NCI-H1092 (cell line): ENCODE measurements at regions not wholly inside any gene's neighbourhood (a gene's known extent, or its start where the extent isn't known, plus 50 kb on each side); places are given as distances from the start of the nearest gene placed in this dataset.
"Not testable (repeated sequence)": the region's sequence is repeated elsewhere in the genome, so short reads cannot be mapped to it uniquely, and the experiment has no call there.

ENCODE experiments used
- DNase-seq: peaks from one replicate; lab custom pipeline; 2025; lab: John Stamatoyannopoulos, UW

- DNase-seq, result no peak
Observed at GRCh38 chr10:4294996-4295792, 510.2 kb upstream of the KLF6 start.

GRCh38 chr10:4294271-4294670 is 509.3 kb upstream of the KLF6 start:
- no peak for DNase-seq

- no peak for DNase-seq
Observed at GRCh38 chr10:4291990-4292389, 507.0 kb upstream of the KLF6 start.

GRCh38 chr10:4285121-4285520 is 500.1 kb upstream of the KLF6 start:
- no peak for DNase-seq

GRCh38 chr10:4283846-4284610 is 499.0 kb upstream of the KLF6 start:
- no peak for DNase-seq

- no peak for DNase-seq
Observed at GRCh38 chr10:4282496-4282895, 497.5 kb upstream of the KLF6 start.

GRCh38 chr10:4281190-4281825 is 496.3 kb upstream of the KLF6 start:
- DNase-seq, result no peak

- DNase-seq, result no peak
Observed at GRCh38 chr10:4280461-4281189, 495.6 kb upstream of the KLF6 start.

- DNase-seq, result no peak
Observed at GRCh38 chr10:4279655-4280054, 494.6 kb upstream of the KLF6 start.

- DNase-seq, result no peak
Observed at GRCh38 chr10:4278186-4278585, 493.2 kb upstream of the KLF6 start.

- DNase-seq, result no peak
Observed at GRCh38 chr10:4276151-4276550, 491.1 kb upstream of the KLF6 start.

- DNase-seq, result not testable (repeated sequence)
Observed at GRCh38 chr10:4274671-4275070, 489.7 kb upstream of the KLF6 start.

GRCh38 chr10:4271193-4271592 is 486.2 kb upstream of the KLF6 start:
- no peak for DNase-seq

GRCh38 chr10:4270116-4270515 is 485.1 kb upstream of the KLF6 start:
- DNase-seq, result no peak

- DNase-seq, result not testable (repeated sequence)
Observed at GRCh38 chr10:4268490-4268889, 483.5 kb upstream of the KLF6 start.

GRCh38 chr10:4267086-4267773 is 482.2 kb upstream of the KLF6 start:
- DNase-seq, result no peak

GRCh38 chr10:4266416-4267085 is 481.5 kb upstream of the KLF6 start:
- no peak for DNase-seq

GRCh38 chr10:4265964-4266363 is 481.0 kb upstream of the KLF6 start:
- no peak for DNase-seq

- DNase-seq, result no peak
Observed at GRCh38 chr10:4264209-4264865, 479.3 kb upstream of the KLF6 start.

GRCh38 chr10:4263601-4263921 is 478.6 kb upstream of the KLF6 start:
- DNase-seq, result no peak
